MM.1S (cell line): ENCODE measurements at regions not wholly inside any gene's neighbourhood (a gene's known extent, or its start where the extent isn't known, plus 50 kb on each side); places are given as distances from the start of the nearest gene placed in this dataset.

Experiments
- DNase-seq: peaks from one replicate; pipeline ENCODE4 v3.0.0-alpha.2; 2015
- H2AFZ ChIP-seq: fragments of 300-600 bp; sonication (generic); 2 replicates; pipeline ENCODE4 v1.6.0; 2016; ENCODE audit warnings: antibody characterized with exemption, low read length
- H3F3A ChIP-seq: fragments of 300-600 bp; sonication (generic); 2 replicates; pipeline ENCODE4 v1.6.1; 2016; ENCODE audit warnings: mild to moderate bottlenecking, antibody characterized with exemption, low read length, moderate library complexity, mixed read lengths; ENCODE audit not compliant: insufficient read depth
- H3K27ac ChIP-seq: fragments of 300-600 bp; sonication (generic); 2 replicates; pipeline ENCODE4 v1.5.1; 2016; ENCODE audit warnings: mild to moderate bottlenecking, low read length
- H3K27me3 ChIP-seq: fragments of 300-600 bp; sonication (generic); replicated peaks from 2 replicates; pipeline ENCODE4 v1.6.0; 2016; ENCODE audit warnings: low read length; ENCODE audit not compliant: insufficient read depth
- H3K36me3 ChIP-seq: fragments of 300-600 bp; sonication (generic); replicated peaks from 2 replicates; pipeline ENCODE4 v1.6.1; 2016; ENCODE audit warnings: mild to moderate bottlenecking, low read length, mixed read lengths; ENCODE audit not compliant: insufficient read depth
- H3K4me1 ChIP-seq: fragments of 300-600 bp; sonication (generic); 2 replicates; pipeline ENCODE4 v1.6.1; 2016; ENCODE audit warnings: low read length, mixed read lengths
- H3K4me2 ChIP-seq: fragments of 300-600 bp; sonication (generic); 2 replicates; pipeline ENCODE4 v1.6.0; 2016; ENCODE audit warnings: low read depth, low read length
- H3K4me3 ChIP-seq: fragments of 300-600 bp; sonication (generic); 2 replicates; pipeline ENCODE4 v1.5.1; 2016; ENCODE audit warnings: low read length, mixed read lengths
- H3K79me2 ChIP-seq: fragments of 300-600 bp; sonication (generic); 2 replicates; pipeline ENCODE4 v1.6.1; 2016; ENCODE audit warnings: mixed run types, low read length, mixed read lengths
- H3K9ac ChIP-seq: fragments of 300-600 bp; sonication (generic); 2 replicates; pipeline ENCODE4 v1.6.1; 2016; ENCODE audit warnings: low read length, mixed read lengths
- H3K9me2 ChIP-seq: fragments of 300-600 bp; sonication (generic); replicated peaks from 2 replicates; pipeline ENCODE4 v1.6.1; 2016; ENCODE audit warnings: mild to moderate bottlenecking, low read length, mixed read lengths; ENCODE audit not compliant: insufficient read depth
- H3K9me3 ChIP-seq: fragments of 300-600 bp; sonication (generic); replicated peaks from 2 replicates; pipeline ENCODE4 v1.6.1; 2016; ENCODE audit warnings: mild to moderate bottlenecking, low read length, mixed read lengths; ENCODE audit not compliant: insufficient read depth
- H4K20me1 ChIP-seq: fragments of 300-600 bp; sonication (generic); 2 replicates; pipeline ENCODE4 v1.6.1; 2016; ENCODE audit warnings: mild to moderate bottlenecking, low read length, moderate library complexity, mixed read lengths; ENCODE audit not compliant: insufficient read depth
- CTCF ChIP-seq: fragments of 300-600 bp; sonication (generic); IDR thresholded peaks from 2 replicates; pipeline ENCODE4 v1.5.1; 2016; ENCODE audit warnings: antibody characterized with exemption, low read length, mixed read lengths
- EZH2 ChIP-seq: fragments of 300-600 bp; sonication (generic); optimal IDR thresholded peaks from 2 replicates; pipeline ENCODE3; 2017; ENCODE audit warnings: low read depth, mild to moderate bottlenecking, antibody characterized with exemption, low read length, mixed read lengths
- EZH2phosphoT487 ChIP-seq: fragments of 300-600 bp; sonication (generic); IDR thresholded peaks from 2 replicates; pipeline ENCODE4 v1.6.1; 2018; ENCODE audit warnings: antibody characterized with exemption, low read length

- Histone ChIP-seq H3K79me2 (no peaks in the 10 kb centered on the region), H2AFZ (no peak overlapping the region), H3K9ac (no peak overlapping the region), H3K36me3 (no peaks in the 10 kb centered on the region), H3K27ac (no peak overlapping the region), H3K27me3 (no peaks in the 10 kb centered on the region), H4K20me1 (no peaks in the 10 kb centered on the region), H3K9me3 (no peaks in the 10 kb centered on the region), H3K4me2 (no peak overlapping the region), H3K4me1 (no peaks in the 10 kb centered on the region), H3K9me2 (no peaks in the 10 kb centered on the region), H3K4me3 (no peak overlapping the region), H3F3A (no peaks in the 10 kb centered on the region)
- TF ChIP-seq EZH2 (no peak), EZH2phosphoT487 (no peak), CTCF (no peak)
- DNase-seq: no peak
These were observed 94.5 kb upstream of the SLC5A9 start for GRCh38 chr1:48127735-48128685.

- H3F3A ChIP-seq: no peaks in the 10 kb centered on the region
- no peak overlapping the region for H3K4me3 ChIP-seq
- DNase-seq: no peak
- no peak overlapping the region for H2AFZ ChIP-seq
- H3K9ac ChIP-seq: no peak overlapping the region
- H3K27ac ChIP-seq: no peak overlapping the region
- H4K20me1 ChIP-seq: no peaks in the 10 kb centered on the region
- no peaks in the 10 kb centered on the region for H3K4me1 ChIP-seq
- H3K27me3 ChIP-seq: no peaks in the 10 kb centered on the region
- H3K36me3 ChIP-seq: no peaks in the 10 kb centered on the region
- no peaks in the 10 kb centered on the region for H3K79me2 ChIP-seq
- TF ChIP-seq CTCF: no peak
- no peak for TF ChIP-seq EZH2phosphoT487
- no peak for TF ChIP-seq EZH2
- H3K9me2 ChIP-seq: no peaks in the 10 kb centered on the region
- no peak overlapping the region for H3K4me2 ChIP-seq
- H3K9me3 ChIP-seq: no peaks in the 10 kb centered on the region
These were observed 98.9 kb upstream of the SLC5A9 start for GRCh38 chr1:48123647-48124046.

GRCh38 chr1:48121955-48122354 lies 100.6 kb upstream of the SLC5A9 start:
- H3K9me3 ChIP-seq: no peaks in the 10 kb centered on the region
- H3K36me3 ChIP-seq: no peaks in the 10 kb centered on the region
- no peak overlapping the region for H3K9ac ChIP-seq
- no peaks in the 10 kb centered on the region for H3F3A ChIP-seq
- H2AFZ ChIP-seq: no peak overlapping the region
- H4K20me1 ChIP-seq: no peaks in the 10 kb centered on the region
- no peak overlapping the region for H3K27ac ChIP-seq
- H3K4me2 ChIP-seq: no peak overlapping the region
- H3K4me3 ChIP-seq: no peak overlapping the region
- TF ChIP-seq EZH2: no peak
- no peak for TF ChIP-seq CTCF
- TF ChIP-seq EZH2phosphoT487: no peak
- H3K4me1 ChIP-seq: no peaks in the 10 kb centered on the region
- no peaks in the 10 kb centered on the region for H3K27me3 ChIP-seq
- no peaks in the 10 kb centered on the region for H3K79me2 ChIP-seq
- no peak for DNase-seq
- H3K9me2 ChIP-seq: no peaks in the 10 kb centered on the region
